Thyroid gland (tissue), 4 donors: ENCODE measurements at regions not wholly inside any gene's neighbourhood (a gene's known extent, or its start where the extent isn't known, plus 50 kb on each side); places are given as distances from the start of the nearest gene placed in this dataset.

Experiments
- DNase-seq, 2 donors: peaks; one replicate each; pipeline ENCODE4 v3.0.0-alpha.2; 2019
- H3K27ac ChIP-seq, 3 donors: fragments of 200-600 bp; sonication (generic); 1 replicate in 2 of 3; 2 replicates in 1 of 3; pipeline ENCODE4 v1.5.1; 2016 to 2019; ENCODE audit warnings: mild to moderate bottlenecking in 1 of 3, moderate library complexity in 1 of 3
- H3K27me3 ChIP-seq: fragments of 200-600 bp; sonication (generic); one replicate; pipeline ENCODE4 v1.5.1; 2019
- H3K36me3 ChIP-seq, 2 donors: fragments of 200-600 bp; sonication (generic); one replicate each; pipeline ENCODE4 v1.5.1; 2016 to 2019
- H3K4me1 ChIP-seq, 2 donors: fragments of 200-600 bp; sonication (generic); one replicate each; pipeline ENCODE4 v1.5.1; 2017 to 2019
- H3K4me3 ChIP-seq, 3 donors: fragments of 200-600 bp; sonication (generic); replicated peaks in 1 of 3; 1 replicate in 2 of 3; 2 replicates in 1 of 3; pipeline ENCODE4 v1.5.1; 2016; ENCODE audit warnings: mild to moderate bottlenecking in 1 of 3
- H3K9me3 ChIP-seq: fragments of 200-600 bp; sonication (generic); one replicate; pipeline ENCODE4 v1.5.1; 2017
- CTCF ChIP-seq, 6 experiments: fragments of 200-600 bp in 3 of 6; fragments of 450-650 bp in 3 of 6; sonication (generic) in 3 of 6; IDR thresholded peaks; one replicate each; pipeline ENCODE4 v1.5.1; 2016 to 2019; ENCODE audit warnings: antibody characterized with exemption in 6 of 6, mild to moderate bottlenecking in 2 of 6, inconsistent platforms in 1 of 6, moderate library complexity in 1 of 6
- POLR2A ChIP-seq, 2 donors: fragments of 450-650 bp; IDR thresholded peaks; one replicate each; pipeline ENCODE4 v1.6.1; 2017; ENCODE audit warnings: antibody characterized with exemption in 2 of 2, mild to moderate bottlenecking in 2 of 2, moderate library complexity in 1 of 2
- WGBS, 2 donors: methylation state at CpG; one replicate each; pipeline ENCODE4 v1.1.5; 2017; 5-methylcytosine and 5-hydroxymethylcytosine counted together
- intact Hi-C: fragments of 100-400 bp; cut with DNase I; formaldehyde crosslinking; loops from one replicate; pipeline ENCODE4 v1.15.1; 2023

- intact Hi-C loops = no loop called here
- H3K9me3 ChIP-seq = no peaks in the 10 kb centered on the region
- peaks cover 19 to 21% of the 10 kb centered on the region in 2 donors for H3K4me1 ChIP-seq
- no peak for DNase-seq
- TF ChIP-seq CTCF (IDR thresholded peaks at IDR 0.05) = no peak
- no peak for TF ChIP-seq POLR2A (IDR thresholded peaks at IDR 0.05)
- no peak overlapping the region for H3K4me3 ChIP-seq
- no peaks in the 10 kb centered on the region for H3K27me3 ChIP-seq
- WGBS, 2 donors = 69 to 77% methylated on average over 3 of the region's 3 CpGs
- H3K36me3 ChIP-seq = no peaks in the 10 kb centered on the region
- H3K27ac ChIP-seq = peak overlapping the region in 1 of 3 donors; percentile 67
These were observed 218.5 kb upstream of the DAPK1 start for GRCh38 chr9:87278971-87279733.

GRCh38 chr9:87280421-87280820, 217.2 kb upstream of the DAPK1 start:
- H3K9me3 ChIP-seq = no peaks in the 10 kb centered on the region
- H3K4me3 ChIP-seq = no peak overlapping the region
- peak overlapping the region in 2 of 3 donors; percentile 62 to 67 for H3K27ac ChIP-seq
- intact Hi-C loops = no loop called here
- H3K4me1 ChIP-seq = peaks cover 19 to 21% of the 10 kb centered on the region in 2 donors
- TF ChIP-seq POLR2A (IDR thresholded peaks at IDR 0.05) (no peak), CTCF (IDR thresholded peaks at IDR 0.05) (no peak)
- no peaks in the 10 kb centered on the region for H3K36me3 ChIP-seq
- H3K27me3 ChIP-seq = no peaks in the 10 kb centered on the region
- peak; percentile 23 to 41 for DNase-seq
- WGBS, 2 donors = 44 to 62% methylated on average over 5 of the region's 5 CpGs

- Histone ChIP-seq H3K27ac (no peak overlapping the region), H3K4me1 (peaks cover 19 to 21% of the 10 kb centered on the region in 2 donors), H3K36me3 (no peaks in the 10 kb centered on the region), H3K9me3 (no peaks in the 10 kb centered on the region), H3K4me3 (no peak overlapping the region), H3K27me3 (no peaks in the 10 kb centered on the region)
- no peak for DNase-seq
- 96 to 100% methylated on average over 1 of the region's 1 CpG for WGBS, 2 donors
- intact Hi-C loops = no loop called here
- no peak for TF ChIP-seq CTCF (IDR thresholded peaks at IDR 0.05)
- TF ChIP-seq POLR2A (IDR thresholded peaks at IDR 0.05) = no peak
These were observed 215.1 kb upstream of the DAPK1 start for GRCh38 chr9:87282538-87282937.

GRCh38 chr9:87283585-87283984, 214.1 kb upstream of the DAPK1 start:
- H3K4me1 ChIP-seq = peaks cover 17 to 19% of the 10 kb centered on the region in 2 donors
- no peak overlapping the region for H3K4me3 ChIP-seq
- no peak overlapping the region for H3K27ac ChIP-seq
- intact Hi-C loops = no loop called here
- no peak for DNase-seq
- TF ChIP-seq CTCF (IDR thresholded peaks at IDR 0.05) (no peak), POLR2A (IDR thresholded peaks at IDR 0.05) (no peak)
- H3K36me3 ChIP-seq = no peaks in the 10 kb centered on the region
- H3K9me3 ChIP-seq = no peaks in the 10 kb centered on the region
- WGBS, 2 donors = 93 to 95% methylated on average over 4 of the region's 4 CpGs
- H3K27me3 ChIP-seq = no peaks in the 10 kb centered on the region

GRCh38 chr9:87285183-87285850, 212.3 kb upstream of the DAPK1 start:
- Histone ChIP-seq H3K27me3 (no peaks in the 10 kb centered on the region), H3K4me3 (no peak overlapping the region), H3K9me3 (no peaks in the 10 kb centered on the region), H3K36me3 (no peaks in the 10 kb centered on the region), H3K4me1 (peaks cover under 1 to 6% of the 10 kb centered on the region in 2 donors), H3K27ac (no peak overlapping the region)
- TF ChIP-seq POLR2A (IDR thresholded peaks at IDR 0.05) (no peak), CTCF (IDR thresholded peaks at IDR 0.05) (no peak)
- no peak for DNase-seq
- intact Hi-C loops = no loop called here
- WGBS, 2 donors = 63 to 65% methylated on average over 4 of the region's 4 CpGs
